ENCODE measurements at regions not wholly inside any gene's neighbourhood (a gene's known extent, or its start where the extent isn't known, plus 50 kb on each side); places are given as distances from the start of the nearest gene placed in this dataset.

DNA sequence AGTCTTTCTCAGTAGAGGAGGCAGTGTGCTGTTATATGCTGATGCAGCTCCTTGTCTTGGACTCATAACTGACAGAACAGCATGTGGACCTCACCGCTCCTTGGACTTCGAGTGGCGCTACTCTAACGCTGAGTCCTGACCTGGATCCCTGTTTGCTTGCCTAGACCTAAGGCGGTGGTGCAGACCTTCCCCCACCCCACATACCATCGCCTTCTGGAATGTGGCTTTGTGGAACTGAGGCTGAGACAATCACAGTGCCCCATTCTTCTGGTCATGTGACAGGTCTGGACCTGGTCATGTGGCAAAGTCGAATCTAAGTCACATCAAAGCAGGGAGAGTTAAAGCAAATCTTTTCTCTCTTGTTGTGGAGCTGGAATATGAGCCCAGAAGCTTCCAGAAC, 190.7 kb upstream of the MKI67 start:
- FAIRE-seq (no peak), DNase-seq (ENCODE audit: insufficient read length, low spot score) (no peak)
- TF ChIP-seq POU2F2 (IDR thresholded peaks at IDR 0.05; ENCODE audit: low read depth, low read length) (no peak), PAX5 (IDR thresholded peaks at IDR 0.05; ENCODE audit: insufficient read depth, low read length, severe bottlenecking) (no peak), SPI1 (IDR thresholded peaks at IDR 0.05; ENCODE audit: low read depth, low read length) (no peak), POLR2AphosphoS5 (IDR thresholded peaks at IDR 0.05; ENCODE audit: low read depth, low read length) (no peak)

DNA sequence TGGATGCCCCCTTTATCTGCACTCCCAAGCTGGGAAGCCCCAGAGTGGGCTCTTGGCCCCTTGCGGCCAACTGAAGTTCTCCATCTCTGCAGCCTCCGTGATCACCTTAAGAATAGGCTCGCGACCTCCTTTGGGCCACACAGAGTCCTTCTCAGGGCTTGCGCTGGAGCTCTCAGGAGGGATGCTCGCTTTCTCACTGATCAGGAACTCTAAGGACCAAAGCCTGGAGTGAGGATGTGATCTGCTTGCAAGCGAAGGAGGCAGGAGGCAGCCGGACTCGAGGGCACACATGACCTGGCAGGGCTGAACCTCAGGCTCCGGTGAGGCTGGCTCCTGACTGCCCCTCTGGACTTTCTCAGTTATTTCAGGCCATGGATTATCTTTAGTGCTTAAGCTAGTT, 192.1 kb upstream of the MKI67 start:
- FAIRE-seq (no peak), DNase-seq (ENCODE audit: insufficient read length, low spot score) (no peak)
- TF ChIP-seq POU2F2 (IDR thresholded peaks at IDR 0.05; ENCODE audit: low read depth, low read length) (no peak), TAF1 (IDR thresholded peaks at IDR 0.05; ENCODE audit: low read depth, low read length) (no peak), PAX5 (IDR thresholded peaks at IDR 0.05; ENCODE audit: insufficient read depth, low read length, severe bottlenecking) (no peak), POLR2A (IDR thresholded peaks at IDR 0.05; ENCODE audit: low read depth, low read length) (no peak), POLR2AphosphoS5 (IDR thresholded peaks at IDR 0.05; ENCODE audit: low read depth, low read length) (no peak), SPI1 (IDR thresholded peaks at IDR 0.05; ENCODE audit: low read depth, low read length) (no peak)

DNA sequence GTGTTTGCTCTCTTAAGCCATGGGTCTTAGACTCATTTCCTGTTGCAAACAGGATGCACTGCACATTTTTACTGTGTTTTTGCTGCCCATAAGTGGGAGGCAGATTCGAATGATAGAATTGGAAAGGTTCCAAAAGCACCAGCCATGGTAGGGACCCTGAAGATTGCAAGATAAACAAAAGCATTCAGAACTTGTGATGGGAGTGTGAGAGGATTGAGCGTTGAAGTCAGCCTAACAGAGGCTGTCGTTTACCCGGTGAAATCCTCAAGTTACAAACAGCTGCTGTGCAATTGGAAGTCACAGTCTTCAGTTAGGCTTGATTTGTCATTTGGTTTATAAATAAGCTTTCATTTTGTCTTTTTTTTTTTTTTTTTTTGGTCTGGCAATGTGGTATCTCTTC, 192.7 kb upstream of the MKI67 start:
- FAIRE-seq (no peak), DNase-seq (ENCODE audit: insufficient read length, low spot score) (no peak)
- TF ChIP-seq POLR2A (IDR thresholded peaks at IDR 0.05; ENCODE audit: low read depth, low read length) (no peak), PAX5 (IDR thresholded peaks at IDR 0.05; ENCODE audit: insufficient read depth, low read length, severe bottlenecking) (no peak), POLR2AphosphoS5 (IDR thresholded peaks at IDR 0.05; ENCODE audit: low read depth, low read length) (no peak), TAF1 (IDR thresholded peaks at IDR 0.05; ENCODE audit: low read depth, low read length) (no peak), SPI1 (IDR thresholded peaks at IDR 0.05; ENCODE audit: low read depth, low read length) (no peak)

DNA sequence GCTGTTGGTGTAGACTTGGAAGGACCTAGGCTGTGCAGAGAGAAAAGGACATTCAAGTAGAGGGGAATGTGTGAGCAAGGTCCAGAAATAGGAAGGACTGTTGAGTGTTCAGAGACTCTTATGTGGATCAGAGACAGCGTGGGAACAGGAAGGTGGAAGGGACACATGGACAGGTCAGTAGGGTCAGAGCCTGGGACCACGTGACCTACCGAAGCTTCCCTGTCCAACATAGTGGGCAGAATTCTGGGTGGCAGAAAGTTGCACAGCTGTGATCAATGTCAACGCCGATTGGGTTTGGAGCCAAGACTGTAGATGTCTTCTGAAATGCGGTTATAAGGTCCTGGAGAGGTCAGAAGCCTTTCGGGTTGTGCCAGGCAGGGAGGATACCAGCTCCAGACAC, 195.9 kb upstream of the MKI67 start:
- DNase-seq (ENCODE audit: insufficient read length, low spot score): no peak
- FAIRE-seq: no peak
- no peak for TF ChIP-seq TAF1 (IDR thresholded peaks at IDR 0.05; ENCODE audit: low read depth, low read length)
- TF ChIP-seq SPI1 (IDR thresholded peaks at IDR 0.05; ENCODE audit: low read depth, low read length): no peak
- no peak for TF ChIP-seq POLR2AphosphoS5 (IDR thresholded peaks at IDR 0.05; ENCODE audit: low read depth, low read length)
- TF ChIP-seq POU2F2 (IDR thresholded peaks at IDR 0.05; ENCODE audit: low read depth, low read length): no peak
- no peak for TF ChIP-seq POLR2A (IDR thresholded peaks at IDR 0.05; ENCODE audit: low read depth, low read length)
- no peak for TF ChIP-seq PAX5 (IDR thresholded peaks at IDR 0.05; ENCODE audit: insufficient read depth, low read length, severe bottlenecking)

DNA sequence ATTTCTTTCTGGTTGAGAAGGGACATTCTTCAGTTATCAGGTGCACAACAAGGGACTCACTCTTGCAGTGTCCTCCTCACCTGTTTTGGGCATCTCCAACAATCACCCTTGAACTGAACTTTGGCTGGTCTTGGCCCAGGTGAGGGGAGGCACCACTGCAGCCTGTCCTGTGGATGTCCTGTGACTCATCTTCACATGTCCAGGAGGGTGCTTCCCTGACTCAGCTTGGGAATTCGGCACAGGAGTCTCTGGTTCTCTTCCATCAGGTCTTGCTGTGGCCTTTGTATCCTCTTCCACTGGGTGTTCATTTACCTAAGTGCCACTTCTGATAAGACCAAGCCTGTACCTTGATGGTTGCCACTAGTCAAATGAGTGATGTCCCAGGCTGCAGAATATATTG, 196.7 kb upstream of the MKI67 start:
- TF ChIP-seq POU2F2 (IDR thresholded peaks at IDR 0.05; ENCODE audit: low read depth, low read length) (no peak), POLR2AphosphoS5 (IDR thresholded peaks at IDR 0.05; ENCODE audit: low read depth, low read length) (no peak), POLR2A (IDR thresholded peaks at IDR 0.05; ENCODE audit: low read depth, low read length) (no peak), PAX5 (IDR thresholded peaks at IDR 0.05; ENCODE audit: insufficient read depth, low read length, severe bottlenecking) (no peak), TAF1 (IDR thresholded peaks at IDR 0.05; ENCODE audit: low read depth, low read length) (no peak), SPI1 (IDR thresholded peaks at IDR 0.05; ENCODE audit: low read depth, low read length) (no peak)
- FAIRE-seq: no peak
- no peak for DNase-seq (ENCODE audit: insufficient read length, low spot score)

DNA sequence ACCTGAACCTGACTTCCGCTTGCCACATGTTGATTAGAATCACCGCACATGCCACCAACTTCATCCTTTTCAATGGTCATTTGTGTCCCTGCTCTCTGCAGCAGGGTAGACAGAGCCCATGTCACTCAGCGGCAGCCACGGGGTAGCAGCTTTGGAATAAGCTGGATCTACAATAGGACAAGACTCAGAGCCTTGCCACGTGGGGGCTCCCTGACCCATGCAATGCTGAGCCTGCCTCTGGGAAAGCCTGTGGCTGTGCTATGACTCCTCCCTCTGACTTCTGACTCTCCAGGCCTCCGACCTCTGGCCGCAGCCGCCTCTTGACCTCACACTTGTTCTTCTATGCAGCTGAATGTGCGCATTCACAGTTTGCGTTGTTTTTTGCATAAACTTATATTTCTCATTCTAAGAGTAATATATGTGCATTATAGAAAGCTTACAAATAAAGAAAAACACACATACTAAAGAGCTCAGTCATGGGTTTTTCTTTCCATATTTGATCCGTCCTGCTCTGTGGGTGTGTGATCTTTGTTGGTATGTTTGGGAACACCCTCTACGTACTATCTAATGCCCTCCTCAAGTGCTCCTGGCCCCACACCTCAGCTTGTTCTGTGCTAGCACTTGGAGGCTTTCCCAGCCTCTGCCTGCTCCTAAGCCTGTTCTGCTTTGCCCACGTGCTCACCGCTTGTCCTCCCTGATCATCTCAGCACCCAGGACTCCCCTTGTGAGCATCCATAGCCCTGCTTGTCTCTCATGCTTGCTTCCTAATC, 198.0 kb upstream of the MKI67 start:
- FAIRE-seq (no peak), DNase-seq (ENCODE audit: insufficient read length, low spot score) (no peak)
- no peak for TF ChIP-seq TAF1 (IDR thresholded peaks at IDR 0.05; ENCODE audit: low read depth, low read length)
- no peak for TF ChIP-seq PAX5 (IDR thresholded peaks at IDR 0.05; ENCODE audit: insufficient read depth, low read length, severe bottlenecking)
- TF ChIP-seq POLR2AphosphoS5 (IDR thresholded peaks at IDR 0.05; ENCODE audit: low read depth, low read length): no peak
- no peak for TF ChIP-seq SPI1 (IDR thresholded peaks at IDR 0.05; ENCODE audit: low read depth, low read length)
- no peak for TF ChIP-seq POLR2A (IDR thresholded peaks at IDR 0.05; ENCODE audit: low read depth, low read length)
- TF ChIP-seq POU2F2 (IDR thresholded peaks at IDR 0.05; ENCODE audit: low read depth, low read length): no peak

DNA sequence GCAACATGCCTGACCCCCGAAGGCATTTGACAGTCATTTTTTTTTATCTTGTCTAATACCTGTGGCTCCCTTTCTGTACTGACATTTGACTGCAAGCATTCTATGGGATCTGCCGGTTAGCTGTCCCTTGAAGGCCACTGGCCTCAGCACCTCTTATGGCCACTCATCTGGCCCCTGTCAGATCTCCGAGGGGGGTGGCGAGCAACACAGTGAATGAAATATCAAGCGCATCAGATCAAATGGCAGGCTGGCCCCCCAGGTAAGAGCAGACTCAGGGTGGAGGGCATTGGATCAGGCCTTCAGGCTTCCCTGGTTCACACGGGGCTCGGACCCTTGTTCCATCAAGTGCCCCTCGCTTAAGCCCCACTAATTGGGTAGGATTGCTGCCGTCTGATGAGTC, 199.6 kb upstream of the MKI67 start:
- no peak for FAIRE-seq
- no peak for DNase-seq (ENCODE audit: insufficient read length, low spot score)
- no peak for TF ChIP-seq PAX5 (IDR thresholded peaks at IDR 0.05; ENCODE audit: insufficient read depth, low read length, severe bottlenecking)
- no peak for TF ChIP-seq POU2F2 (IDR thresholded peaks at IDR 0.05; ENCODE audit: low read depth, low read length)
- TF ChIP-seq SPI1 (IDR thresholded peaks at IDR 0.05; ENCODE audit: low read depth, low read length): no peak
- no peak for TF ChIP-seq TAF1 (IDR thresholded peaks at IDR 0.05; ENCODE audit: low read depth, low read length)
- TF ChIP-seq POLR2AphosphoS5 (IDR thresholded peaks at IDR 0.05; ENCODE audit: low read depth, low read length): no peak
- no peak for TF ChIP-seq POLR2A (IDR thresholded peaks at IDR 0.05; ENCODE audit: low read depth, low read length)

DNA sequence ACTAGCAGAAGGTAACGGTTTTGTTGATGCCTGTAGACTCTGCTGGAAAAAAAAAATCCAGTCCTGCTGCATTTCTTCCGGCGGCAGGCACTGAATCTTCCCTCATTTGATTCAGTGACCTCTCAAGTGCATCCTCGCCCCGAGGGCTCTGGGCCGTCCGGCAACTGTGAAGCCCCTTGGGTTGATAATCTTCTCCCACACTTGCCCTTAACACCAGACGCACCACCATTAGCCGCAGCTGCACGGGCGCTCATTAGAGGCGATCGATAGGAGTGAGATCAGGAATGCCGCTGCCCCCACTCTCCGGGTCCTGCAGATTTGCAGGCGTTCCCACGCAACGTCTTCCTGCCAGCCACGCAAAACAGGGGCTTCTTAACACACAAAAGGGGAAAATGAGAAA, 200.0 kb upstream of the MKI67 start:
- DNase-seq (ENCODE audit: insufficient read length, low spot score) (no peak), FAIRE-seq (no peak)
- TF ChIP-seq TAF1 (IDR thresholded peaks at IDR 0.05; ENCODE audit: low read depth, low read length) (no peak), POU2F2 (IDR thresholded peaks at IDR 0.05; ENCODE audit: low read depth, low read length) (no peak), POLR2AphosphoS5 (IDR thresholded peaks at IDR 0.05; ENCODE audit: low read depth, low read length) (no peak), PAX5 (IDR thresholded peaks at IDR 0.05; ENCODE audit: insufficient read depth, low read length, severe bottlenecking) (no peak), POLR2A (IDR thresholded peaks at IDR 0.05; ENCODE audit: low read depth, low read length) (no peak), SPI1 (IDR thresholded peaks at IDR 0.05; ENCODE audit: low read depth, low read length) (no peak)

DNA sequence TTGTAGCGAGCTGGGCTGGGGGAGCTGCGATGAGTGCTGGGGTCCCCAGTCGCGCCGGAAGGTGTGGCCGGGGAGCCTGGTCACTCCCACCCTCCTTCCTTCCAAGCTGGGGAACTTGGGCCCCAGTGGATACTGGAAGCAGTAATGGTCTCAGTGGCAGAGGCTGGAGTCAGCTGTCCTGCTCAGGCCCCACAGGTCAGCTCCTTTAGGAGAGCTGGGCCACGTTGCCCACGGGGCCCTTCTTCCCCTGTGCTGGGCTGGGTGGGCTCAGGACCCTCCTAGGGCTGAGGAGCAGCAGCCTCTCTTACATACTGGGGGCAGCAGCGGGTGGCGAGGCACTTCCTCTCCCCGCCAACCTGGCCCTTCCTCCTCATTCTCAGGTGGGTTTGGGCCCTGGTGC, 200.6 kb upstream of the MKI67 start:
- DNase-seq (ENCODE audit: insufficient read length, low spot score) (no peak), FAIRE-seq (no peak)
- no peak for TF ChIP-seq POLR2AphosphoS5 (IDR thresholded peaks at IDR 0.05; ENCODE audit: low read depth, low read length)
- TF ChIP-seq SPI1 (IDR thresholded peaks at IDR 0.05; ENCODE audit: low read depth, low read length): no peak
- no peak for TF ChIP-seq TAF1 (IDR thresholded peaks at IDR 0.05; ENCODE audit: low read depth, low read length)
- TF ChIP-seq PAX5 (IDR thresholded peaks at IDR 0.05; ENCODE audit: insufficient read depth, low read length, severe bottlenecking): no peak
- no peak for TF ChIP-seq POU2F2 (IDR thresholded peaks at IDR 0.05; ENCODE audit: low read depth, low read length)
- TF ChIP-seq POLR2A (IDR thresholded peaks at IDR 0.05; ENCODE audit: low read depth, low read length): no peak

DNA sequence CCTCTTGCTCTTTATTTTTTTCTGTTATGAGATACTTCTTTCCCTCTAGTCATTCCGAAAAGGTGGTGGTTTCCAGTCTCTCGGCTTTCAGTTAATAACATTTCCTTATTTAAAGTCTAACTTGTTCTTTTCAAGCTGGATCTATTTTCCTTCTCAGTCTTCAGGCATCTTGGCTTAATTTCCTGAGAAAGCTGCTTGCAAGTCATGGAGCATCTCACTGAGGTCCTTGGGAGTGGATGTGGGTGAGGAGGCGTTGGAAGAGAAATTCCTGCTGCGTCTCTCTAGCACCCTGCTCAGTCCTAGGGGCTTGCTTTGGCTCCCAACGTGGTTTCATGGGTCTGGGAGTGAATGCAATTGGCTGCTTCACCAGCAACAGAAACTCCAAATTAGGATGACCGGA, 210.2 kb upstream of the MKI67 start:
- TF ChIP-seq POLR2AphosphoS5 (IDR thresholded peaks at IDR 0.05; ENCODE audit: low read depth, low read length): no peak
- no peak for TF ChIP-seq SPI1 (IDR thresholded peaks at IDR 0.05; ENCODE audit: low read depth, low read length)
- no peak for TF ChIP-seq POU2F2 (IDR thresholded peaks at IDR 0.05; ENCODE audit: low read depth, low read length)
- no peak for TF ChIP-seq POLR2A (IDR thresholded peaks at IDR 0.05; ENCODE audit: low read depth, low read length)
- no peak for TF ChIP-seq PAX5 (IDR thresholded peaks at IDR 0.05; ENCODE audit: insufficient read depth, low read length, severe bottlenecking)
- TF ChIP-seq TAF1 (IDR thresholded peaks at IDR 0.05; ENCODE audit: low read depth, low read length): no peak
- DNase-seq (ENCODE audit: insufficient read length, low spot score) (no peak), FAIRE-seq (no peak)

All from GM12891 (cell line).